Activated T-helper 2 cell treated with anti-CD3 and anti-CD28 coated beads, Interferon-gamma antibody, Interleukin-2, Interleukin-4, amounts not matched to agents 10 μg/mL and 5 μg/mL and 100 μg/mL, durations not matched to agents 14 hours and 24 hours and 36 hours (primary cell): ENCODE measurements at regions not wholly inside any gene's neighbourhood (a gene's known extent, or its start where the extent isn't known, plus 50 kb on each side); places are given as distances from the start of the nearest gene placed in this dataset.

Source experiments
- DNase-seq: peaks from one replicate; pipeline ENCODE4 v3.0.0; 2021; ENCODE audit warnings: low spot score
- H3K27ac Mint-ChIP-seq: one replicate; pipeline ENCODE4 v1.8.0; 2021; ENCODE audit warnings: mixed read lengths
- H3K27me3 Mint-ChIP-seq: one replicate; pipeline ENCODE4 v1.8.0; 2021; ENCODE audit warnings: low read depth, mixed read lengths
- H3K36me3 Mint-ChIP-seq: one replicate; pipeline ENCODE4 v1.8.0; 2021; ENCODE audit warnings: low read depth, mixed read lengths
- H3K4me1 Mint-ChIP-seq: one replicate; pipeline ENCODE4 v1.8.0; 2021; ENCODE audit warnings: low read depth, mixed read lengths
- H3K4me3 Mint-ChIP-seq: one replicate; pipeline ENCODE4 v1.8.0; 2021; ENCODE audit warnings: low read depth, mild to moderate bottlenecking, moderate library complexity, mixed read lengths
- H3K9me3 Mint-ChIP-seq: one replicate; pipeline ENCODE4 v1.8.0; 2021; ENCODE audit warnings: mixed read lengths
- intact Hi-C: fragments of 100-400 bp; cut with micrococcal nuclease; formaldehyde crosslinking; loops from one replicate; pipeline ENCODE4 v1.15.1; 2023

DNA sequence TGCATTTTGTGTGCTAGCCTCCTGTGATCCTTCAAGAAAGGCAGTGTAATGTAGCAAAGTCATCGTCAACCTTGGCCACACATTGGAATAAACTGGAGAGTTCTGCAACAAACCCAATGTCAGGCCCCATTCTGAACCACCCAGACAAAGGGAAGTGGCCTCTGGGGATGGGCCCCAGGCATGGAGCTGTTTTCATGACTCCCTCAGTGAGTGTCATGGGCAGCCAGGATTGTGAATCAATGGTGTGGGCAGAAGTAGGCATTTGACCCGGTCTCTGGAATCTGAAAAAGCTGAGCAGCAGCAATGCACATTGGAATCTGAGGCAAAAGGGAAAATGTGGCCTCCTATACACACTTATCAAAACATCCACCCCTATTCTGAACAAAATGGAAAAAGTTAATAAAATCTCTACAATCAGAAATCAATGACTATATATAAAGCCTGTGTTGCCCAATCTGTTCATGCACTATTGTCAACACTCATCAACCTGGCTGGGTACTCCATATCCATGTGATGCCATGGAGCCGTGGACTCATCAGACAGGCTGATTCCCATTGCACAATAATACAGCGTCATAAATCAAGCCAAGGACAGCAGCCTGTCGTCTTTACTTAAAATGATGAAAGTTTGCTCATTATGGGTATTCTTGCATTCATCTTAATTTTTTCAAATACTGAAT, 134.9 kb upstream of the STMND1 start:
- H3K9me3 Mint-ChIP-seq, result no peaks in the 10 kb centered on the region
- intact Hi-C loops, result no loop called here
- no peak for DNase-seq
- no peaks in the 10 kb centered on the region for H3K36me3 Mint-ChIP-seq
- no peak overlapping the region for H3K27ac Mint-ChIP-seq
- no peak overlapping the region for H3K4me3 Mint-ChIP-seq
- peaks cover 14% of the 10 kb centered on the region for H3K4me1 Mint-ChIP-seq
- H3K27me3 Mint-ChIP-seq, result peaks cover 31% of the 10 kb centered on the region

DNA sequence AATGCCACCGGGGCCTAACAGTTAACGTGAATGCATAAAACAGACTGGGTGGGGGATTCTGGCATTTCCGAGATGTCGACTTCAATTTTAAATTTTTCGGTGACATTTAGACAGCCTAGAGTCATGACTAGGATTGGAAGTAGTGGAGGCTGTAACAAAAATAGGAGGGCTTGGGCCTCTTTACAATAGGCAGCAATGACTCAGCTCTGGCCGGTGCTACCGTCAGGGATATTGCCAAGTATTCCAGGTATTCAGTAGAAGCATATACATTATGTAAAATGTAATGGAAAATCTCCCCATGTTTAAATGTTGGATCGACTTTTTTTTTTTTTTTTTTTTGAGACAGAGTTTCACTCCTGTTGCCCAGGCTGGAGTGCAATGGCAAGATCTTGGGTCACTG, 136.2 kb upstream of the STMND1 start:
- Mint-ChIP-seq H3K4me1 (peaks cover 18% of the 10 kb centered on the region), H3K9me3 (no peaks in the 10 kb centered on the region), H3K27ac (no peak overlapping the region), H3K36me3 (no peaks in the 10 kb centered on the region), H3K4me3 (no peak overlapping the region), H3K27me3 (peaks cover 31% of the 10 kb centered on the region)
- intact Hi-C loops, result loop anchor here (2.0 kb wide), 1 partner anchor 201 kb away; no protein-coding TSS in a partner anchor
- DNase-seq, result no peak

DNA sequence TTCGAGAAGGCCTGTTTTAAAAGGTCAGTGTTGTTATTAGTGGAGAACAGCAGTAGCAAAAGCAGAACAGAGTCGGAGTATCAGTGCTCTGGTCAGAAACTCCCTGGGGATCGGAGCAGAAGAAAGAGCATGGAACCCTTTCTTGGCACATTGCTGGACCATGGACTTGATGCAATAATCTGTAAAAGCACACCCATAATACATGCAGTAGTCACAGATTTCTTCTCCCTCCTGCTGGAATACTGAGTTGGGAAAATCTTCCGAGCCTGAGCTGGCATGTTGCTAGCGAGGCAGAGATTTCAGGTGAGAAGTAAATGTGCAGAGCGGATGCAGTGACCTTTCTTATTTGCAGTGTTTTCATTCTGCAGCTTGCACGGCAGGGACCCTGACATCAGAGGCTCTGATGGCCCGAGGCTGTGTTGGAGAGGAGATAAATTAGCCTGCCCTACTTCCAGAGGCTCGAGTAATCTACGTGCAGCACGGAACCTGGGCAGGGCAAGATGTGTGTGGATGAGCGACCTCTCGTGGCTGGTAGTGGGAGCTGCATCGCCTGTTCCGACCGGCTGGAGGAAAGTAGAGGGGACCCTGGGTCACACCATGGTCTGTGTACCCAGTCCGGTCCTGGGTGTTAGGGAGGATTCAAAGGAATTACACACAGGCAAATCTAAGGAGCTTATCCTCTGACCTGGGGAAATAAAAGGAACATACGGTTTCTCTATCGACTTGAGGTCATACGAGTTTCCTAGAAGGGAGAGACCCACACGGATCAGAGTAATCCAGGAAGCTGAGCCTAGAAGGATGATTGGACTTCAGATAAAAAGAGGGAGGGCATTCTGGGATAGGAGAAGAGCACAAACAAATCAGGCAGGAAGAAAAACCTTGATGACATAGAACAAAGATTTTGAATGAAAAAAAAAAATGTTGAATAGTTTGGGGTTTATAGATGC, 137.0 kb upstream of the STMND1 start:
- Mint-ChIP-seq H3K9me3 (no peaks in the 10 kb centered on the region), H3K36me3 (no peaks in the 10 kb centered on the region), H3K4me3 (no peak overlapping the region), H3K4me1 (peaks cover 18% of the 10 kb centered on the region), H3K27me3 (peaks cover 30% of the 10 kb centered on the region), H3K27ac (no peak overlapping the region)
- peak; percentile 47 for DNase-seq
- intact Hi-C loops, result loop anchor here (2.0 kb wide), 1 partner anchor 200 kb away; no protein-coding TSS in a partner anchor

DNA sequence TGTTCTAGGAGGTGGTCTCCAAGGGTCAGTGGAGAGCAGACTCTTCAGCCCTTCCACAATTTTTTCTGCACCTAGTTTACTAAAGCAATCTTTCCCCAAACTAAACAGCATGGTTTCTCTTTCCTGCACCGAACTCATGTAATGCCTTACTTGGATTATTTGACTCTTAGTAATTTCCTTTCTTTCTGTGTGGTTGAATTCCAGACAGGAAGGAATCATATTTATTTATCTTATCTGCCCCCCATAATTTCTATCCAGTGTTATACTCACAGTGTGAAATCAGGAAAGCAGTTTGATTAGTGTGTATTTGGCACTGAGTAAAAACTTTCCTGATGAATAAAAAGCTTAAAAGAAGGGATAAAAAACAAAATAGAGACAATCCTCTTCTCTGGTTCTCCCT, 140.3 kb upstream of the STMND1 start:
- Mint-ChIP-seq H3K27ac (no peak overlapping the region), H3K27me3 (peaks cover 33% of the 10 kb centered on the region), H3K9me3 (no peaks in the 10 kb centered on the region), H3K4me3 (no peak overlapping the region), H3K36me3 (no peaks in the 10 kb centered on the region), H3K4me1 (peaks cover 22% of the 10 kb centered on the region)
- intact Hi-C loops, result no loop called here
- no peak for DNase-seq

DNA sequence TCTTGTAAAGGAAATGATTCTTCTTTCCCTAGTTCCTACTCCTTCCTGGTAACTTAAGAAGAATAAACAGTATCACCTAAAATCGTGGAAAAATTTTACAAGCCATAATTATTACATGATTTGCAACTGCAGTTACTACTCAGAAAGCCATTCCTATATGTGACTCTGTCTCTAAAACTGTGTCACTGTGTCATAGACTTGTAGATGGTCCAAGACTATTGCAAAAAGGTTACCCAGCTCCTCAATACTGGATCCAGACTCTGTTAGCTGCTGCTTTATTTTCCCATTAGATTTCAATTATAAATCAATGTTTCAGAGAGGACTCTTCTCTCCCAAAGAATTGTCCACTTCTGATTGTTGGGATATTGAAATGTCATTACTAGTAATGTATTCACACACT, 142.1 kb upstream of the STMND1 start:
- no peaks in the 10 kb centered on the region for H3K36me3 Mint-ChIP-seq
- peaks cover 31% of the 10 kb centered on the region for H3K27me3 Mint-ChIP-seq
- H3K9me3 Mint-ChIP-seq, result no peaks in the 10 kb centered on the region
- no peak for DNase-seq
- H3K27ac Mint-ChIP-seq, result no peak overlapping the region
- H3K4me1 Mint-ChIP-seq, result peaks cover 33% of the 10 kb centered on the region
- intact Hi-C loops, result loop anchor here (10.0 kb wide), 4 partner anchors 265 to 535 kb away; no protein-coding TSS in a partner anchor
- H3K4me3 Mint-ChIP-seq, result no peak overlapping the region

DNA sequence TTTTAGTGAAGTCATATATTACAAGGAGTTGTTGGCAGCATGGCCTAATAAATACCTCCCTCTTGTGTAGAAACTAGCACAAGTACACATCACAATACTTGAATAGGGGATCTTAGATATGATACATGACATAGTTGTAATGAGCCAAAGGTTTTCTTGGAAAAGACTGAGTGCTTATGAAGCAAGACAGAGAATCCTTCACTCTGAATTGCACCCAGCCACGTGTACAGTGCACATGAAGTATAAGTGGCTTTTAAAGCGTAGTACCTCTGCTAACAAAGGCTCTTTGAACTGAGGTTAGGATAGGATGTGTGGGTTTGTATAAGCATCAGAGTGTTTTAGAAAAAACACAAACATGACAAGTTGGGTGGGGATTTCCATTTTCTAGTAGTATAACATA, 145.5 kb upstream of the STMND1 start:
- DNase-seq, result no peak
- peaks cover 37% of the 10 kb centered on the region for H3K27me3 Mint-ChIP-seq
- H3K4me1 Mint-ChIP-seq, result peaks cover 43% of the 10 kb centered on the region
- H3K9me3 Mint-ChIP-seq, result no peaks in the 10 kb centered on the region
- H3K27ac Mint-ChIP-seq, result peak overlapping the region; percentile 81
- intact Hi-C loops, result loop anchor here (1.0 to 10.0 kb wide), 5 partner anchors 190 to 532 kb away; no protein-coding TSS in a partner anchor
- no peak overlapping the region for H3K4me3 Mint-ChIP-seq
- H3K36me3 Mint-ChIP-seq, result no peaks in the 10 kb centered on the region

DNA sequence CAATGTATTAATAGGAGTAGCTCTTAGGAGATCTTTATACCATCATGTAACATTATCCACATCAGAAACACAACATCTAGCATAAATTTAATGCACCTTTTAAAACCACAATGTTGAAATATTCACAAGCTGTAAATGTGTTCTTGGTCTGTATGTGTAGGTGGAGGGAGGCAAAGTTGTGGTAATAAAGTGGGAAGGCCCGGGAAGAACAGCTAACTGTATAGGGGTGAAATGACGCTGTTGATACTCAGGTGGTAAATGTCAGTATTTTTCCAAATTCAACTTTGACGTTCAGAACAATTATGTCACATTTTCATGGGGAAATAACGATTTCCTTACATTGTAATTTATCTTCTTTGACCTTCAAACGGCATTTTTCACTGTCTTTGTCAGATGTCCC, 146.0 kb upstream of the STMND1 start:
- H3K4me1 Mint-ChIP-seq, result peaks cover 46% of the 10 kb centered on the region
- no peak for DNase-seq
- intact Hi-C loops, result loop anchor here (1.0 to 10.0 kb wide), 5 partner anchors 190 to 531 kb away; no protein-coding TSS in a partner anchor
- H3K36me3 Mint-ChIP-seq, result no peaks in the 10 kb centered on the region
- peaks cover 33% of the 10 kb centered on the region for H3K27me3 Mint-ChIP-seq
- H3K4me3 Mint-ChIP-seq, result no peak overlapping the region
- H3K27ac Mint-ChIP-seq, result peak overlapping the region; percentile 81
- H3K9me3 Mint-ChIP-seq, result no peaks in the 10 kb centered on the region

DNA sequence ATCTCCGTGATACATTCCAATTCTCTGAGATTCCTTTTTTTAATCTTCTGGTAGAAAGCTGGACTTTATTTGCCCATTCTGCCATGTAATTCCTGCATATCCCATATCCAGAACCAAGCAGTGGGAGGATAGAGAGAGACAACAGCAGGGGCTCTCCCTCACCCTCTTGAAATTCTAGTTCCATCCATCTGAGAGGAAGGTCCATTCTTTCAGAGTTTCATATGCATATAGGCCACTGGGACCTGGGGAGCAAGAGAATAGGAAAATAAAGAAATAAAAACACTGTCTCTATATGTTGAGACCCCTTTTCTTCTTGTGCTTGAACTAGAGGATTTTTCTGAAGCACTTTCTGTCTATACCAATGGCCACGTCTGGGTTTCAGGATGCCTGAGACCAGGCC, 147.9 kb upstream of the STMND1 start:
- intact Hi-C loops, result loop anchor here (5.0 to 10.0 kb wide), 6 partner anchors 102 to 529 kb away; no protein-coding TSS in a partner anchor
- peaks cover 52% of the 10 kb centered on the region for H3K4me1 Mint-ChIP-seq
- peaks cover 27% of the 10 kb centered on the region for H3K27me3 Mint-ChIP-seq
- H3K27ac Mint-ChIP-seq, result no peak overlapping the region
- H3K36me3 Mint-ChIP-seq, result no peaks in the 10 kb centered on the region
- H3K9me3 Mint-ChIP-seq, result no peaks in the 10 kb centered on the region
- no peak overlapping the region for H3K4me3 Mint-ChIP-seq
- DNase-seq, result no peak

DNA sequence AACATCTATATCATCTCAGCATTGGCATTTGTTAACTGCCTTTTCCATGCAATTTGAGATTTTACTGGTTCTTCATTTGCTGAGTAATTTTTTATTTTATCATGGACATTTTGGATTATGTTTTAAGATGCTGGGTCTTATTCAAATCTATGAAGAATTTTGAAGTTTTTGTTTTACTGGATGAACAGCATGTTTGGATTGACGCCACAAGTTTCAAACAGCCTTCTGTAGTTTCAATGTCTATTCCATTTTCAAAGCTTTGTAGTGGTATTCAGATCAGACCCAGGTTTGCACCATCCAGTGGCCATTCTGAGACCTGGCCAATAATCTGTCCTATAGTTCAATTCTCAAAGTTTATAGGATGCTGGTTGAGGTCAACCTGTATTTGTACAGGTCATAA, 148.4 kb upstream of the STMND1 start:
- Mint-ChIP-seq H3K4me1 (peaks cover 53% of the 10 kb centered on the region), H3K9me3 (no peaks in the 10 kb centered on the region), H3K36me3 (no peaks in the 10 kb centered on the region), H3K4me3 (no peak overlapping the region), H3K27me3 (peaks cover 28% of the 10 kb centered on the region), H3K27ac (no peak overlapping the region)
- no peak for DNase-seq
- intact Hi-C loops, result loop anchor here (5.0 to 10.0 kb wide), 6 partner anchors 101 to 529 kb away; no protein-coding TSS in a partner anchor

DNA sequence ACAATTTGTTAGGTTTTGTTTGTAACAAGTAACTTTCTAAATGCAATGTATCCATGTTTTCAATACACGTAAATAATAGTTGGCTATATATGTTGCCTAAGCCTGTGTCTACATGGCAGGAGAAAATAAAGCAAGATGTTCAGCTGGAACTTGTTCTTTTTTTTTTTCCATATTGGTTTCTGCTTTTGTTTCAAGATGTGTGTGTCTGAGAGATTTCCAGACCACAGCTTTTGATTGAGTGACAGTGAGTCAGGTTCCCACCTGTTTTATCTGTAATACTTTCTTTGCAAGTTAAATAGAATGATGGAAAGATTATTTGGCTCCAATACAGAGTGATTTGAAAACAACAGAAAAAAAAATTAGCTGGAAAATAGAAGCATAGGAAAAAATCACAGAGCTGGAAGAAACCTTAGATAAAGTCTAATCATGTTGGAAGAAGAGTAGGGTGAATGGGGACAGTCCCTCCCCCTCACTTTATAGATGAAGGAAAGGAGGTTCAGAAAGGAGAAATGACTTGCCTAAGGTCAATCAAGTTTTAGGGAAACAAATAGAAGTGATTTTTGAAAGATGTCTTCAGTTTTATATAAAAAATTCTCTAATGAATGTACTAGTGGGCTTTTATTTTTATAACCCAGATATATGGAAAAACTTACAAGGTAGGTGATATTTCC, 150.9 kb upstream of the STMND1 start:
- Mint-ChIP-seq H3K27me3 (peaks cover 35% of the 10 kb centered on the region), H3K36me3 (no peaks in the 10 kb centered on the region), H3K27ac (peak overlapping the region; percentile 66), H3K4me3 (no peak overlapping the region), H3K4me1 (peaks cover 44% of the 10 kb centered on the region), H3K9me3 (no peaks in the 10 kb centered on the region)
- no peak for DNase-seq
- intact Hi-C loops, result loop anchor here (5.0 to 10.0 kb wide), 6 partner anchors 99 to 526 kb away; no protein-coding TSS in a partner anchor

DNA sequence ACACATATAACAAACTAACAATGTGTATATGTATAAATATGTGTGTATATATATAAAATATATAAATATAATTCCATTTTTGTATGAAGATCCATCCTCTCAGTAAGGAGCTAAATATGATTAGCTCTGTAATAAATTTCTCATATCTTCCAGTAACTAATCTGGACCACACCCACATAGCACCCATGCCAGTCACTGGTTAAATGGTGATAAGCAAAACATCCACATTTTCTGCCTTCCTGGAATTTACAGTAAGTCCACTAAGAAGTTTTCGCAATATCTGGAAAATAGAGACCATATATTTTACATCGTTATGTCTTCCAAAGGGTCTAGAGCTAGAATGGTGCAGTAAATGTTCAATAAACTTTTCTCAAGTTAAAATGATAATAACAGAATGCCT, 151.5 kb upstream of the STMND1 start:
- Mint-ChIP-seq H3K4me1 (peaks cover 40% of the 10 kb centered on the region), H3K4me3 (no peak overlapping the region), H3K27ac (no peak overlapping the region), H3K9me3 (no peaks in the 10 kb centered on the region), H3K36me3 (no peaks in the 10 kb centered on the region), H3K27me3 (peaks cover 37% of the 10 kb centered on the region)
- DNase-seq, result no peak
- intact Hi-C loops, result loop anchor here (5.0 to 10.0 kb wide), 6 partner anchors 98 to 526 kb away; no protein-coding TSS in a partner anchor

DNA sequence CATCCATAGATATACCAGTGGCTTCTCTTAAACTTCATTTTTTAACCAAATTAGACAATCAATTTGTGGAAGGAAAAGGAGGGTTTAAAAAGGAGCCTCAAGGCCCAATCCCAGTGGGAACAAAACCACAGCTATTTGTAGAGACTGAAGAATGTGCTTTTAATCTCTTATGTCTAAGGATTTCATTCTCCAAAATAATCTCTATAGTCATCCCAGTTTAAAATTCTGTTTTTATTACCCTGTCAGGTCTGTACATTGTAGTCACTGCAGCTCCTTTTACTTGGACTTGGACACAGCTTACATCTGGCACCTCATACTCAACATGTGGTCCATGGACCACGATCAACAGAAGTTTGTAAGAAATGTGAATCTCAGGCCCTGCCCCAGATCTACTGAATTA, 152.1 kb upstream of the STMND1 start:
- H3K36me3 Mint-ChIP-seq, result no peaks in the 10 kb centered on the region
- no peak for DNase-seq
- no peak overlapping the region for H3K4me3 Mint-ChIP-seq
- intact Hi-C loops, result loop anchor here (5.0 to 10.0 kb wide), 6 partner anchors 97 to 525 kb away; no protein-coding TSS in a partner anchor
- H3K4me1 Mint-ChIP-seq, result peaks cover 35% of the 10 kb centered on the region
- H3K27ac Mint-ChIP-seq, result no peak overlapping the region
- peaks cover 37% of the 10 kb centered on the region for H3K27me3 Mint-ChIP-seq
- H3K9me3 Mint-ChIP-seq, result no peaks in the 10 kb centered on the region
